Muscle layer of duodenum (tissue), 2 donors: ENCODE measurements at regions not wholly inside any gene's neighbourhood (a gene's known extent, or its start where the extent isn't known, plus 50 kb on each side); places are given as distances from the start of the nearest gene placed in this dataset.

ENCODE experiments used
- H3K27ac ChIP-seq: one replicate; pipeline ENCODE4 v1.7.0; 2013; ENCODE audit warnings: mild to moderate bottlenecking, low read length
- H3K27me3 ChIP-seq: one replicate; pipeline ENCODE4 v1.7.0; 2013; ENCODE audit warnings: low read depth, mild to moderate bottlenecking, control low read depth, low read length
- H3K36me3 ChIP-seq, 2 donors: one replicate each; pipeline ENCODE4 v1.7.0; 2013; ENCODE audit warnings: low read length in 2 of 2, control low read depth in 1 of 2, mild to moderate bottlenecking in 1 of 2; ENCODE audit not compliant: insufficient read depth in 2 of 2, control insufficient read depth in 1 of 2
- H3K4me1 ChIP-seq, 2 donors: one replicate each; pipeline ENCODE4 v1.7.0; 2013; ENCODE audit warnings: low read length in 2 of 2, mild to moderate bottlenecking in 2 of 2, control low read depth in 1 of 2, moderate library complexity in 1 of 2; ENCODE audit not compliant: insufficient read depth in 2 of 2, control insufficient read depth in 1 of 2
- H3K4me3 ChIP-seq, 2 donors: one replicate each; pipeline ENCODE4 v1.7.0; 2013; ENCODE audit warnings: low read length in 2 of 2, low read depth in 1 of 2, mild to moderate bottlenecking in 1 of 2
- H3K9me3 ChIP-seq, 2 donors: one replicate each; pipeline ENCODE4 v1.7.0; 2013; ENCODE audit warnings: low read length in 2 of 2, control low read depth in 1 of 2, mild to moderate bottlenecking in 1 of 2; ENCODE audit not compliant: control insufficient read depth in 1 of 2
- donor health status: healthy.

DNA sequence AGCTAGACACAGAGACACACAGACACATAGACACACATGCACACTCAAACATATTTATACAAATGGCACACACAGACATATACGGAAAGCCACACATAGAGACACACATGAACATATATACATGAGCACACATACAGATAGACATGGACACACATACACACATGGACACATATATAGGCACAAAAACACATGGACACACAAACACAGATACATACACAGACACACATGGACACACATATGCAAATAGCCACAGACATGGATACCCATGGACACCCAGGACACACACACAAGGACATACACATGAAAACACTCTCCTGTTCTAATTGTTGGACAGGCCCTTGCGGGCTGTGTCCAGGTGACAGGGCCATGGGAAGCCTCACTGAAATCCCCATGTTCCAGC lies 160.1 kb downstream of the IRS1 start:
- Histone ChIP-seq H3K9me3 (peaks cover 0 to 7% of the 10 kb centered on the region in 2 donors), H3K4me3 (no peak overlapping the region), H3K36me3 (no peaks in the 10 kb centered on the region), H3K27me3 (no peaks in the 10 kb centered on the region), H3K4me1 (peaks cover 4 to 9% of the 10 kb centered on the region in 2 donors), H3K27ac (no peak overlapping the region)

DNA sequence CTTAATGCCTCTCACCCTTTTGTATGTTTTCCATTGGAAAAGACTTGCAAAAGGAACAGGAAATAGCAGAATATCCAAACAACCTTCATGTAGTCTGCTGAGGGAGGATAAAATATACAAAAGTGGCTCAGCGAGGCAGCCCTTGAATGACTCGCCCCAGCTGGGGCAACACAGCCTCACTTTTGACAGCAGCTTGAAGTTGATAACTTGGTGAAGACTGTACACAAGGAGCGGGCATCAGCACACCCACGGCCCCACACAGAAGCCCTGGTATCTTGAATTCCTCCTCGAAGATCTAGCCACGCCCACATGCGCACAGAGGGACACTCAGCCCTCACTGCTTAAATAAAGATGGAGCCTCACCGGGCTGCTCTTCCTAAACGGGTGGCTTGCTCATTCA lies 161.0 kb downstream of the IRS1 start:
- no peaks in the 10 kb centered on the region for H3K27me3 ChIP-seq
- no peaks in the 10 kb centered on the region for H3K36me3 ChIP-seq
- no peak overlapping the region for H3K4me3 ChIP-seq
- no peak overlapping the region for H3K27ac ChIP-seq
- peaks cover 0 to 7% of the 10 kb centered on the region in 2 donors for H3K9me3 ChIP-seq
- peaks cover 0 to 5% of the 10 kb centered on the region in 2 donors for H3K4me1 ChIP-seq

DNA sequence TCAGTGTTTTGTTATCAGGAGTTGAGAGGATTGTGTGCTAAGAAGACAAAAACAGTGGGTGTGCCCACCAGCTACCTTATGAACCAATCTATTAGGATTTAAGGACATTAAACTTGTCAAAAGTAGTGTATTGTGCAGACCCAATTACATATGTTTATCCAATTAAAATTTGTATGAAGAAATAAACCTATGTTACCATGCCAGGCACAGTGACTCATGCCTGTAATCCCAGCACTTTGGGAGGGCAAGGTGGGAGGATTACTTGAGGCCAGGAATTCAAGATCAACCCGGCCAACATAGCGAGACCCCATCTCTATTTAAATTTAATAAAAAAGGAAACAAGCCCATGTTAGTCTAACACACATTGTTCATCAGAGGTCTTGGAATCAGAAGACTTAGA lies 162.2 kb downstream of the IRS1 start:
- Histone ChIP-seq H3K4me1 (no peaks in the 10 kb centered on the region), H3K27ac (no peak overlapping the region), H3K36me3 (no peaks in the 10 kb centered on the region), H3K4me3 (no peak overlapping the region), H3K27me3 (no peaks in the 10 kb centered on the region), H3K9me3 (peaks cover 0 to 7% of the 10 kb centered on the region in 2 donors)

DNA sequence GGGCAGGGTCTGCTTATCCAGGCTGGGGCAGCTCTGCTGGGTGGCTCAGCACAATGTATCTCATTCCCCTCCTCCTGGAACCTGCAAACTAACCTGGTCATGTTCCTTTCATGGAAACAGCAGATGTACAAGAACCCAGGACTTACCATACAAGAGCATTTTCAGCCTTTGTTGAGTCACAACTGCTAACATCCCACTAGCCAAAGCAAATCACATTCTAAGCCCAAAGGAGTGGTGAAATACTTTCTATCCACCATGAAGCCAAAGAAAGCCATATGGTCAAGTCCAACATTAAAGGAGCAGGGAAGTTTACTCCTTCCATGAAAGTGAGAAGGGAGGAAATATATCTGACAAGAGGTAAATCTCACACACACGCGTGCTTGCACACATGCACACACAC lies 163.0 kb downstream of the IRS1 start:
- peaks cover 0 to 4% of the 10 kb centered on the region in 2 donors for H3K4me1 ChIP-seq
- H3K4me3 ChIP-seq, result no peak overlapping the region
- no peak overlapping the region for H3K27ac ChIP-seq
- H3K9me3 ChIP-seq, result peaks cover 0 to 7% of the 10 kb centered on the region in 2 donors
- H3K27me3 ChIP-seq, result no peaks in the 10 kb centered on the region
- no peaks in the 10 kb centered on the region for H3K36me3 ChIP-seq

DNA sequence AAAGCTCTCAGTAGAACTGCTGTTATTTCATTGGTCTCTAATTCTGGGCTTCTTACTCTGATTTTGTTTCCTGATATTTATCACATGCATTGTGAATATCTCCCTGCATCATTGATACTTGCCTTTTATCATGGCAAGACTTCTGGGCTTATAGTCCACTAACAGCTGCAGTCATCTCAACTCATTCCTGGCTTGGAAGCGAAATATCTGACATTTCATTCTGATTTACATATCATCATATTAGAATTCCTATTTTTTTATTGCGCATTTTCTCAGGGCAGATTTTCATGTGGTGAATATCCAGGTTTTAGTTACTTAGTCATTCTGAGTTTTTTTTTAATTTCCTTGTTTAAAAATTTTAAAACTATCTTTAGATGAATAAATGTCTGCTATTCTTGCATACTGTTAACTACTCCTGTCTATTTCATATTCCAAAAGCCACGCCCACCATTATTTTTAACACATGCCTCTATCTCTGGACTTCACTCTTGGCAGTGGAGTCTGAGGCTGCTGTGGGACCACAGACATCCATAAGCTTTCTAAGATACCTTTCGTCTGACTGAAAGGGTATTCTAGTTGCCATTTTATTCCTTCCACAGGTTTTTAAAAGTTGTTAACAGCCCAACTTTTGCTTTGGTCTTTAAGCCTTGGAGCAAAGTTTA lies 164.5 kb downstream of the IRS1 start:
- Histone ChIP-seq H3K4me3 (no peak overlapping the region), H3K27me3 (no peaks in the 10 kb centered on the region), H3K4me1 (peaks cover 0 to 8% of the 10 kb centered on the region in 2 donors), H3K36me3 (no peaks in the 10 kb centered on the region), H3K27ac (no peak overlapping the region), H3K9me3 (peaks cover 0 to 3% of the 10 kb centered on the region in 2 donors)

DNA sequence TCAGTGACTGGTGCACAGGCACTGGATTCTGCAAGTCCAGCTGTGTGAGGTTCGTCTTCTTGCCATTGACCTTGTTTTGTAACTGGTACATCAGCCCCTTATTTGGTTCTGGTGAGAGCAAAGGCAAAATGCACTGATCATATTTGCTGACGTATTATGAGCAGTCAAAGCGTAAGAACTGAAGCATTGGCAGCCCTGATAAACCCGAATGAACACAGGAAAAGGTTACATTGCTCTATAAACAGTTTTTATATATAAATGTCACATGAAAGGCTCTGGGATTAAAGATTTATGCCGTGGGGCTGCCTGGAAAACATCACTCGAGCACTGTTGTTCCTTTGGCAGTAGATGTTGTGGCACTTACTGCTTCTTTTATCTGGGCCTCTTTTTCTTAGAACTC lies 167.9 kb downstream of the IRS1 start:
- no peaks in the 10 kb centered on the region for H3K36me3 ChIP-seq
- H3K9me3 ChIP-seq, result no peaks in the 10 kb centered on the region
- no peak overlapping the region for H3K4me3 ChIP-seq
- H3K27ac ChIP-seq, result peak overlapping the region; percentile 3
- no peaks in the 10 kb centered on the region for H3K27me3 ChIP-seq
- peaks cover 0 to 8% of the 10 kb centered on the region in 2 donors for H3K4me1 ChIP-seq

DNA sequence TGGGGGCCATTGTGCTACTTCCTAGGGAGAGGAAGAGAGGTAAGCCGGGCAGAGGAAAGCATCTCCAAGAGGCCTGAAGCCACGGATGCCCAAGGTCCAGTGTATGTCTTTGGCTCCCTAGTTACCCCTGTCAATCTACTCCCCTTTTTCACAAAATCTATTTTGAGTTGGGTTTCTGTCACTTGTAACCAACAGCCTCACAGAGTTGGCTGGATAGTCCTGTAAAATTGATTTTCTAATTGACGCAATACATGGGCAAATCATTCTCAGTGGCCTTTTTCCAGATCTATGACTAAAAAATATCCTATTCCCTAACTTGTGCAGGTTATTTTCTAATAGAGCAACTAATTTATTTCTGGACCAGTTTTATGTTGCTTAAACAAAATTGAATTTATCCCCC lies 168.4 kb downstream of the IRS1 start:
- Histone ChIP-seq H3K27ac (peak overlapping the region; percentile 76), H3K27me3 (no peaks in the 10 kb centered on the region), H3K36me3 (no peaks in the 10 kb centered on the region), H3K9me3 (no peaks in the 10 kb centered on the region), H3K4me1 (peaks cover 0 to 9% of the 10 kb centered on the region in 2 donors), H3K4me3 (no peak overlapping the region)

DNA sequence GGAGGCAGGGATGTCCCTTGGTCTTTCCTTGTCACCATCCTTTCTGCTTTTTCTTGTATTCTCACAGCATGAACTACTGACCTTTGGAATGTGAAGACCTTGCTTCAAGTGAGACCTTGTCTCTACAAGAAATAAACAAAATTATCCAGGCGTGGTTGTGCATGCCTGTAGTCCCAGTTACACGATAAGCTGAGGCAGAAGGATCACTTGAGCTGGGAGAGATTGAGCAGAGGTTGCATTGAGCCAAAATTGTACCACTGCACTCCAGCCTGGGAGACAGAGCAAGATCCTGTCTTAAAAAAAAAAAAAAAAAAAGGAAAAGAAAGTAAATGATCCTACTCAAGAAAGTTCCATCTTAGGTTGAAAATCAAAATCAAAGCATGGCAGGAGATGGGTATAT lies 173.7 kb downstream of the IRS1 start:
- Histone ChIP-seq H3K4me3 (no peak overlapping the region), H3K9me3 (no peaks in the 10 kb centered on the region), H3K27me3 (no peaks in the 10 kb centered on the region), H3K36me3 (no peaks in the 10 kb centered on the region), H3K27ac (no peak overlapping the region), H3K4me1 (peaks cover 0 to 18% of the 10 kb centered on the region in 2 donors)

DNA sequence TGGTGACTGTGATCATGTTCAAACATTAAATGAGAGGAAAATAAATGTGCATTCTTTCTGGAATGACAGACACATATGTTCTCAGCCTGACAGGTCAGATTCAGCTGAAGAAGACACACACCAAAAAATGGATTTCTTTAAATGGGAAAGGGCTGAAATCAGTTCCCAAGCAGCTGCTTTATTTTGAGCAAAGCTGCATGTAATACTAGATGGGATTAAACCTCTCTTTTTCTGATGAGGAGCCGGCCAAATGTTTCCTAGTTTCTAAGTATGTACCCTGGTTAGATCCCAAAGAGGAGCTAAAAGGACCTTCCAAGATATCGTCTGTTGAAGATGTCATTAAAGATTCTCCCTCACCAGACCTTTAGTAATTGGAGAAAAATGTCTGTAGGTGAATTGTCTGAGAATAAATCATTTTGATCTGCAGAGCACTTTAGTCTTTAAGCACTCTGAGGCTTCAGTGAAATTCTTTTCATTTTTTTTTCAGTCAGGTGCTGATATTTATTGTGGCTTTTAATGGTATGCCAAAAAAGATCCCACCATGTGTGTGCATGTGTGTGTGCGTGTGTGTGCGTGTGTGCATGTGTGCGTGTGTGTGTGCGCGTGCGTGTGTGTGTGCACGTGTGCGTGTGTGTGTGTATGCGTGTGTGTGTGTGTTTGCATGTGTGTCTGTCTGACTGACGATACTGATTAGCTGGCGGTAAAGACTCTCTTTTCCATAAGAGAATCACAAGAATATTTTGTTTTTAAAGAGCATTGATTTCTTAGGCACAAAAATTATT lies 175.8 kb downstream of the IRS1 start:
- H3K27me3 ChIP-seq, result no peaks in the 10 kb centered on the region
- no peaks in the 10 kb centered on the region for H3K36me3 ChIP-seq
- H3K4me3 ChIP-seq, result no peak overlapping the region
- H3K9me3 ChIP-seq, result no peaks in the 10 kb centered on the region
- no peak overlapping the region for H3K27ac ChIP-seq
- peaks cover 0 to 18% of the 10 kb centered on the region in 2 donors for H3K4me1 ChIP-seq

DNA sequence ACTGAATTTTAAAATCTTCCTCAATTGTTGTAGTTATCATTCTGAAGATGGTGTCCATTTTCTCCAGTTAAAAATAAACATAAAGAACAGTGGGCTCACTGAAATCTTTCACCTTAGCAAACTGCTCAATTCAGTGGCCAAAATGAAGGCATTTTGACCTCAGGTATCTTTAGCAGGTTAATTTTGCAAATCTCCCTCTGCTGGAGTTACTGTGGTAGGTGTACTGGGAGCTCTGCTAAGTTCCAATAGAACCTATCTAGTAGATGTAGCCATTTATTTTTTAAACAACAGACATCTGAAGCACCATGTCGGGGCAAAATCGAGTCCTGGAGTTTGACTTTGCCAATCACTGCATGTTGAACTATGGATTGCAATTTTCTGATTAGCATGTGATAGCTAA lies 177.1 kb downstream of the IRS1 start:
- no peak overlapping the region for H3K4me3 ChIP-seq
- H3K27me3 ChIP-seq, result no peaks in the 10 kb centered on the region
- H3K4me1 ChIP-seq, result peaks cover 0 to 18% of the 10 kb centered on the region in 2 donors
- H3K9me3 ChIP-seq, result no peaks in the 10 kb centered on the region
- no peak overlapping the region for H3K27ac ChIP-seq
- H3K36me3 ChIP-seq, result no peaks in the 10 kb centered on the region

DNA sequence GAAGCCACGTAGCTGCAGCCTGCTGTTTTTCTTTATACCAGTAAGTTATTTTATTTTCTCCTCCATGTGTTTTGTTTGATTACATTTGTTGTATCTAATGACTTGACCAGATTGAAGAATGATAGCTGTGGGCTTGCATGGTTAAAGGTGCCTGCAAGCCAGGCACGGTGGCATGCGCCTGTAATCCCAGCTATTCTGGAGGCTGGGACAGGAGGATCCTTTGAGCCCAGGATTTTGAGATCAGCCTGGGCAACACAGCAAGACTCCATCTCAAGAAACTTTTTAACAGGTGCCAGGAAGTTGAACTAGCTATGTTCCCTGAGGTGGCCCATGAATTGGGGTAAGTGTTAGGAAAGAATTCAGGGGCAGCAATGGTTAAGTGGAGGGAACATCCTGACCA lies 179.4 kb downstream of the IRS1 start:
- no peaks in the 10 kb centered on the region for H3K9me3 ChIP-seq

More for the DNA sequence above, 179.4 kb downstream of the IRS1 start:
- Histone ChIP-seq H3K36me3 (no peaks in the 10 kb centered on the region), H3K4me1 (peaks cover 0 to 11% of the 10 kb centered on the region in 2 donors), H3K27me3 (no peaks in the 10 kb centered on the region), H3K4me3 (no peak overlapping the region), H3K27ac (no peak overlapping the region)
